ENCODE measurements at regions not wholly inside any gene's neighbourhood (a gene's known extent, or its start where the extent isn't known, plus 50 kb on each side); places are given as distances from the start of the nearest gene placed in this dataset.

GRCh38 chr7:68267486-68267885 is 1270.9 kb downstream of the TYW1 start:
- Histone ChIP-seq H3K9me3 (replicated peaks in 1 of 11) (peaks cover 33 to 53% (median 41%) of the 10 kb centered on the region in 11 experiments), H3K9ac (no peak overlapping the region), H4K20me1 (no peaks in the 10 kb centered on the region), H3K36me3 (0 out of 22 replicates have a peak, but pooled peaks cover 0 to 3% (median 0%) of the 10 kb centered on the region in 11 experiments), H3K4me1 (no peaks in the 10 kb centered on the region), H3K27me3 (no peaks in the 10 kb centered on the region), H3K4me2 (no peak overlapping the region), H3K4me3 (no peak overlapping the region), H3K27ac (no peak overlapping the region)
- TF ChIP-seq Cebpa-rat (IDR thresholded peaks at IDR 0.05), result no peak

DNA sequence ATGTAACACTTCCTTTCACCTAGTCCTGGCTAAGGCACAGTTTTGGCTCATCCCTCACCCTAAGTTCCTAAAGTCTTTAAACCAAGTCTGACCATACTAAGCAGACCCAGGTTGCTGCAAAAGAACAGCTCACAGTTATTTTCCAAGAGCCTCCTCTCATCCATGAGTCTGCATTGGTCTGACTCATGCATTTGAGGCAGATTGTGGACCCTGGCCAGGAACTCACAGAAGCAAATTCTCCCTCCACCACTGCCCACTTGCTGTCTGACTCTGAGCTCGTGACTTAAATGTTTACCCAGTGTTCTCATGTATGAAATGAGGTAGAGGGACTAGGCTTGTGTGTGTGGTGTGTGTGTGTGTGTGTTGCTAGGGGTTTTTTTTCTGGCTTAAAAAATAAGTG is 1272.8 kb downstream of the TYW1 start:
- H3K4me1 ChIP-seq, result no peaks in the 10 kb centered on the region
- no peak for TF ChIP-seq Cebpa-rat (IDR thresholded peaks at IDR 0.05)
- peaks cover 26 to 40% (median 38%) of the 10 kb centered on the region in 11 experiments for H3K9me3 ChIP-seq (replicated peaks in 1 of 11)
- no peak overlapping the region for H3K4me3 ChIP-seq
- H4K20me1 ChIP-seq, result no peaks in the 10 kb centered on the region
- H3K27ac ChIP-seq, result no peak overlapping the region
- no peak overlapping the region for H3K4me2 ChIP-seq
- H3K36me3 ChIP-seq, result 0 out of 22 replicates have a peak, but pooled peaks cover 0 to 3% (median 0%) of the 10 kb centered on the region in 11 experiments
- no peaks in the 10 kb centered on the region for H3K27me3 ChIP-seq
- no peak overlapping the region for H3K9ac ChIP-seq

DNA sequence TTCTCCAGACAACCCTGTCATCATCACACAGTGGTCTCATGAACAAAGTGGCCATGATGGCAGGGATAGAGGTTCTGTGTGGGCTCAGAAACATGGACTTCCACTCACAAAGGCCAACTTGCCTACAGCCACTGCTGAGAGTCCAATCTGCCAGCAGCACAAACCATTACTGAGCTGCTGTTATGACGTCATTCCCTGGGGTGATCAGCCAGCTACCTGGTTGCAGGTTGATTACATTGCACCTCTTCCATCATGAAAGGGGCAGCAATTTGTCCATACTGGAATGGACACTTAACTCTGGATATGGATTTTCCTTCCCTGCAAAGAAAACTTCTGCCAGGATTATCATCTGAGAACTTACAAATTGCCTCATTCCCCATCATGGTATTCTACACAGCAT is 1275.9 kb downstream of the TYW1 start:
- H3K36me3 ChIP-seq, result no peaks in the 10 kb centered on the region
- no peaks in the 10 kb centered on the region for H3K27me3 ChIP-seq
- H3K27ac ChIP-seq, result no peak overlapping the region
- no peaks in the 10 kb centered on the region for H4K20me1 ChIP-seq
- H3K4me1 ChIP-seq, result no peaks in the 10 kb centered on the region
- H3K4me2 ChIP-seq, result no peak overlapping the region
- no peak overlapping the region for H3K4me3 ChIP-seq
- H3K9me3 ChIP-seq (replicated peaks in 1 of 11), result peaks cover 0 to 9% (median 6%) of the 10 kb centered on the region in 11 experiments; a peak in 13 of 22 replicates
- no peak overlapping the region for H3K9ac ChIP-seq
- no peak for TF ChIP-seq Cebpa-rat (IDR thresholded peaks at IDR 0.05)

GRCh38 chr7:68276725-68277124 is 1280.1 kb downstream of the TYW1 start:
- no peak overlapping the region for H3K27ac ChIP-seq
- no peak overlapping the region for H3K4me2 ChIP-seq
- H3K27me3 ChIP-seq, result no peaks in the 10 kb centered on the region
- H3K4me3 ChIP-seq, result no peak overlapping the region
- no peak for TF ChIP-seq Cebpa-rat (IDR thresholded peaks at IDR 0.05)
- no peaks in the 10 kb centered on the region for H3K36me3 ChIP-seq
- no peaks in the 10 kb centered on the region for H4K20me1 ChIP-seq
- H3K9me3 ChIP-seq (replicated peaks in 1 of 11), result peaks cover 0 to 12% (median 0%) of the 10 kb centered on the region in 11 experiments; a peak in 1 of 22 replicates
- H3K4me1 ChIP-seq, result no peaks in the 10 kb centered on the region
- no peak overlapping the region for H3K9ac ChIP-seq

GRCh38 chr7:68279827-68280400 is 1283.3 kb downstream of the TYW1 start:
- no peak overlapping the region for H3K27ac ChIP-seq
- H3K4me1 ChIP-seq, result no peaks in the 10 kb centered on the region
- H3K4me2 ChIP-seq, result no peak overlapping the region
- H3K9me3 ChIP-seq (replicated peaks in 1 of 11), result peaks cover 0 to 12% (median 0%) of the 10 kb centered on the region in 11 experiments; a peak in 4 of 22 replicates
- H3K4me3 ChIP-seq, result no peak overlapping the region
- H3K9ac ChIP-seq, result no peak overlapping the region
- H4K20me1 ChIP-seq, result no peaks in the 10 kb centered on the region
- TF ChIP-seq Cebpa-rat (IDR thresholded peaks at IDR 0.05), result no peak
- no peaks in the 10 kb centered on the region for H3K27me3 ChIP-seq
- H3K36me3 ChIP-seq, result no peaks in the 10 kb centered on the region

DNA sequence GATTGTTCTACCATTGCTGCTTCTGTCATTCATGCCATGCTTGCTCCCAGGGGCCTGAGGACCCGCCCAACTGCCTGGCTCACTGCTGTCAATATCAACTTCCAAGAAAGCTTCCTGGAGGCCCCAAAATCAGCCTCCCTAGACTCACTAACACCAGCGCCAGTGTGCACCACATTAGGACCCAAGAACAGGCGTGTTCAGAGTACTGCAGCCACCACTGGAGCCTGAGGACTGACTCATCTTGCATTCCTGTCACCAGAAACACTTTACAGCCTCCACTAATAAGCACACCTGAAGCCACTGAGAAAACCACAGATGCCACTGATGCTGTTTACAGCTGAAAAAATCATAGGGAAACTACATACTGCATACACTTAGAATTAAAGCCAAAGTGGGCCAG is 1284.3 kb downstream of the TYW1 start:
- H3K9ac ChIP-seq, result no peak overlapping the region
- no peak overlapping the region for H3K4me3 ChIP-seq
- TF ChIP-seq Cebpa-rat (IDR thresholded peaks at IDR 0.05), result no peak
- H3K4me2 ChIP-seq, result no peak overlapping the region
- H3K4me1 ChIP-seq, result no peaks in the 10 kb centered on the region
- H3K27me3 ChIP-seq, result no peaks in the 10 kb centered on the region
- no peak overlapping the region for H3K27ac ChIP-seq
- peaks cover 0 to 12% (median 5%) of the 10 kb centered on the region in 11 experiments; a peak in 7 of 22 replicates for H3K9me3 ChIP-seq (replicated peaks in 1 of 11)
- H3K36me3 ChIP-seq, result no peaks in the 10 kb centered on the region
- H4K20me1 ChIP-seq, result no peaks in the 10 kb centered on the region

- no peak for TF ChIP-seq Cebpa-rat (IDR thresholded peaks at IDR 0.05)
- Histone ChIP-seq H3K27ac (no peak overlapping the region), H3K36me3 (no peaks in the 10 kb centered on the region), H3K9ac (no peak overlapping the region), H3K4me3 (no peak overlapping the region), H3K9me3 (replicated peaks in 1 of 11) (peaks cover 0 to 16% (median 10%) of the 10 kb centered on the region in 11 experiments; a peak in 11 of 22 replicates), H4K20me1 (no peaks in the 10 kb centered on the region), H3K4me1 (no peaks in the 10 kb centered on the region), H3K4me2 (no peak overlapping the region), H3K27me3 (no peaks in the 10 kb centered on the region)
Observed at GRCh38 chr7:68288144-68288593, 1291.5 kb downstream of the TYW1 start.

DNA sequence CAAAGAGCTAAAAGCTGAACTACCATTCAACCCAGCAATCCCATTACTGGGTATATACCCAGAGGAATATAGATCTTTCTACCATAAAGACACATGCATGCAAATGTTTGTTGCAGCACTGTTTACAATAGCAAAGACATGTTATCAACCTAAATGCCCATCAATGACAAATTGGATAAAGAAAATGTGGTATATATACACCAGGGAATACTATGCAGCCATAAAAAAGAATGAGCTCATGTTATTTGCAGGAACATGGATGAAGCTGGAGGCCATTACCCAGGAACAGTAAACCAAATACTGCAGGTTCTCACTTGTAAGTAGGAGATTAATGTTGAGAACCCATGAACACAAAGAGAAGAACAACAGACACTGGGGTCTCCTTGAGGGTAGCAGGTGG is 1295.1 kb downstream of the TYW1 start:
- no peak for TF ChIP-seq Cebpa-rat (IDR thresholded peaks at IDR 0.05)
- Histone ChIP-seq H4K20me1 (no peaks in the 10 kb centered on the region), H3K4me3 (no peak overlapping the region), H3K4me2 (no peak overlapping the region), H3K9me3 (replicated peaks in 1 of 11) (peaks cover 0 to 10% (median 2%) of the 10 kb centered on the region in 11 experiments; a peak in 4 of 22 replicates), H3K36me3 (no peaks in the 10 kb centered on the region), H3K27ac (no peak overlapping the region), H3K4me1 (peaks cover 0 to 6% (median 0%) of the 10 kb centered on the region in 10 experiments; a peak in 3 of 20 replicates), H3K9ac (no peak overlapping the region), H3K27me3 (no peaks in the 10 kb centered on the region)

- Histone ChIP-seq H3K4me3 (no peak overlapping the region), H4K20me1 (no peaks in the 10 kb centered on the region), H3K9ac (no peak overlapping the region), H3K27ac (no peak overlapping the region), H3K4me2 (peak overlapping the region in 6 of 11 experiments; percentile 12 to 41 (median 16); a peak in 6 of 22 replicates), H3K4me1 (peaks cover 0 to 6% (median 0%) of the 10 kb centered on the region in 10 experiments; a peak in 3 of 20 replicates), H3K9me3 (replicated peaks in 1 of 11) (peaks cover 0 to 10% (median 0%) of the 10 kb centered on the region in 11 experiments; a peak in 4 of 22 replicates), H3K36me3 (no peaks in the 10 kb centered on the region), H3K27me3 (no peaks in the 10 kb centered on the region)
- TF ChIP-seq Cebpa-rat (IDR thresholded peaks at IDR 0.05), result no peak
Observed at GRCh38 chr7:68295386-68295785, 1298.8 kb downstream of the TYW1 start.

GRCh38 chr7:68304536-68304935 is 1293.7 kb upstream of the AUTS2 start:
- Histone ChIP-seq H3K9ac (no peak overlapping the region), H3K4me2 (no peak overlapping the region), H3K27me3 (no peaks in the 10 kb centered on the region), H3K9me3 (replicated peaks in 1 of 11) (no peaks in the 10 kb centered on the region), H4K20me1 (no peaks in the 10 kb centered on the region), H3K4me1 (no peaks in the 10 kb centered on the region), H3K4me3 (no peak overlapping the region), H3K36me3 (no peaks in the 10 kb centered on the region), H3K27ac (no peak overlapping the region)
- no peak for TF ChIP-seq Cebpa-rat (IDR thresholded peaks at IDR 0.05)

Data from BLaER1 treated with 17β-estradiol and CSF1 and Interleukin-3, amounts not matched to agents 10 nM and 100 nM (cell line).